COLO668 (cell line): ENCODE measurements at regions not wholly inside any gene's neighbourhood (a gene's known extent, or its start where the extent isn't known, plus 50 kb on each side); places are given as distances from the start of the nearest gene placed in this dataset.
A peak's percentile ranks its signal among the peaks of the same experiment; 100 is the strongest.

Experiments used
- DNase-seq: peaks from one replicate; lab custom pipeline; 2025; ENCODE audit not compliant: unreplicated experiment; lab: John Stamatoyannopoulos, UW

GRCh38 chr6:44016131-44016870 lies 111.0 kb downstream of the MRPL14 start:
- no peak for DNase-seq

- DNase-seq, result no peak
These were observed 115.2 kb downstream of the MRPL14 start for GRCh38 chr6:44012078-44012493.

GRCh38 chr6:44011350-44011920 lies 115.8 kb downstream of the MRPL14 start:
- DNase-seq, result no peak

GRCh38 chr6:44010411-44011349 lies 116.6 kb downstream of the MRPL14 start:
- no peak for DNase-seq

- no peak for DNase-seq
These were observed 117.6 kb downstream of the MRPL14 start for GRCh38 chr6:44009425-44010321.

- DNase-seq, result no peak
These were observed 118.4 kb downstream of the MRPL14 start for GRCh38 chr6:44008821-44009370.

GRCh38 chr6:44007818-44008621 lies 119.2 kb downstream of the MRPL14 start:
- DNase-seq, result no peak

- DNase-seq, result no peak
These were observed 120.4 kb downstream of the MRPL14 start for GRCh38 chr6:44006872-44007303.

GRCh38 chr6:44006123-44006871 lies 121.0 kb downstream of the MRPL14 start:
- DNase-seq, result no peak

GRCh38 chr6:44005507-44005903 lies 121.7 kb downstream of the MRPL14 start:
- no peak for DNase-seq

- DNase-seq, result peak; percentile 6
These were observed 122.4 kb downstream of the MRPL14 start for GRCh38 chr6:44004625-44005506.

- no peak for DNase-seq
These were observed 123.1 kb downstream of the MRPL14 start for GRCh38 chr6:44004136-44004535.

GRCh38 chr6:44003345-44004061 lies 123.7 kb downstream of the MRPL14 start:
- no peak for DNase-seq

GRCh38 chr6:44002593-44003344 lies 124.5 kb downstream of the MRPL14 start:
- DNase-seq, result no peak

- no peak for DNase-seq
These were observed 125.1 kb downstream of the MRPL14 start for GRCh38 chr6:44002067-44002592.
